ENCODE measurements at regions not wholly inside any gene's neighbourhood (a gene's known extent, or its start where the extent isn't known, plus 50 kb on each side); places are given as distances from the start of the nearest gene placed in this dataset.
"Not testable (repeated sequence)": the region's sequence is repeated elsewhere in the genome, so short reads cannot be mapped to it uniquely, and the experiment has no call there.

- Mint-ChIP-seq H3K4me3 (no peak overlapping the region), H3K4me1 (no peaks in the 10 kb centered on the region), H3K27me3 (peaks cover 0 to 3% of the 10 kb centered on the region in 2 donors), H3K9me3 (peaks cover 0 to 8% (median 0%) of the 10 kb centered on the region in 8 donors), H3K27ac (no peak overlapping the region), H3K36me3 (no peaks in the 10 kb centered on the region)
- no peak for DNase-seq
- Histone ChIP-seq H3K4me3 (ENCODE audit: low read length in 2 of 2) (no peak overlapping the region), H3K27me3 (ENCODE audit: insufficient read depth, low read length) (no peaks in the 10 kb centered on the region), H3K27ac (ENCODE audit: low read depth, low read length) (no peak overlapping the region), H3K4me1 (ENCODE audit: insufficient read depth, low read length) (no peaks in the 10 kb centered on the region), H3K36me3 (ENCODE audit: insufficient read depth, low read length) (no peaks in the 10 kb centered on the region), H3K9me3 (ENCODE audit: control insufficient read depth in 1 of 2, low read length in 2 of 2) (no peaks in the 10 kb centered on the region)
- POLR2A ChIA-PET (ENCODE audit: partially characterized antibody): no interaction called here
- CTCF ChIA-PET (ENCODE audit: partially characterized antibody): no interaction called here
- intact Hi-C loops (cut with micrococcal nuclease): no loop called here
These were observed 197.1 kb upstream of the SSTR4 start for GRCh38 chr20:22838001-22838400.

- Histone ChIP-seq H3K4me3 (ENCODE audit: low read length in 2 of 2) (no peak overlapping the region), H3K27ac (ENCODE audit: low read depth, low read length) (no peak overlapping the region), H3K27me3 (ENCODE audit: insufficient read depth, low read length) (no peaks in the 10 kb centered on the region), H3K36me3 (ENCODE audit: insufficient read depth, low read length) (no peaks in the 10 kb centered on the region), H3K9me3 (ENCODE audit: control insufficient read depth in 1 of 2, low read length in 2 of 2) (no peaks in the 10 kb centered on the region), H3K4me1 (ENCODE audit: insufficient read depth, low read length) (no peaks in the 10 kb centered on the region)
- H3K36me3 Mint-ChIP-seq: no peaks in the 10 kb centered on the region
- POLR2A ChIA-PET (ENCODE audit: partially characterized antibody): no interaction called here
- H3K27ac Mint-ChIP-seq: no peak overlapping the region
- no peak overlapping the region for H3K4me3 Mint-ChIP-seq
- peaks cover 0 to 9% (median 2%) of the 10 kb centered on the region in 8 donors for H3K9me3 Mint-ChIP-seq
- intact Hi-C loops (cut with micrococcal nuclease): no loop called here
- no peak for DNase-seq
- no peaks in the 10 kb centered on the region for H3K4me1 Mint-ChIP-seq
- peaks cover 0 to 3% of the 10 kb centered on the region in 2 donors for H3K27me3 Mint-ChIP-seq
- CTCF ChIA-PET (ENCODE audit: partially characterized antibody): no interaction called here
These were observed 193.3 kb upstream of the SSTR4 start for GRCh38 chr20:22841846-22842245.

- Histone ChIP-seq H3K27ac (ENCODE audit: low read depth, low read length) (no peak overlapping the region), H3K9me3 (ENCODE audit: control insufficient read depth in 1 of 2, low read length in 2 of 2) (no peaks in the 10 kb centered on the region), H3K4me3 (ENCODE audit: low read length in 2 of 2) (no peak overlapping the region), H3K4me1 (ENCODE audit: insufficient read depth, low read length) (no peaks in the 10 kb centered on the region), H3K36me3 (ENCODE audit: insufficient read depth, low read length) (no peaks in the 10 kb centered on the region), H3K27me3 (ENCODE audit: insufficient read depth, low read length) (no peaks in the 10 kb centered on the region)
- H3K4me1 Mint-ChIP-seq: no peaks in the 10 kb centered on the region
- no peak for DNase-seq
- peaks cover 0 to 11% (median 4%) of the 10 kb centered on the region in 8 donors for H3K9me3 Mint-ChIP-seq
- H3K4me3 Mint-ChIP-seq: no peak overlapping the region
- ChIA-PET POLR2A (ENCODE audit: partially characterized antibody) (no interaction called here), CTCF (ENCODE audit: partially characterized antibody) (no interaction called here)
- intact Hi-C loops (cut with micrococcal nuclease): no loop called here
- no peaks in the 10 kb centered on the region for H3K36me3 Mint-ChIP-seq
- H3K27ac Mint-ChIP-seq: no peak overlapping the region
- H3K27me3 Mint-ChIP-seq: peaks cover 0 to 3% of the 10 kb centered on the region in 2 donors
These were observed 192.3 kb upstream of the SSTR4 start for GRCh38 chr20:22842793-22843192.

GRCh38 chr20:22844959-22845358 is 190.2 kb upstream of the SSTR4 start:
- ChIA-PET POLR2A (ENCODE audit: partially characterized antibody) (no interaction called here), CTCF (ENCODE audit: partially characterized antibody) (no interaction called here)
- Mint-ChIP-seq H3K9me3 (peaks cover 0 to 17% (median 5%) of the 10 kb centered on the region in 8 donors), H3K4me3 (no peak overlapping the region), H3K4me1 (no peaks in the 10 kb centered on the region), H3K36me3 (no peaks in the 10 kb centered on the region), H3K27ac (no peak overlapping the region), H3K27me3 (peaks cover 0 to 2% of the 10 kb centered on the region in 2 donors)
- Histone ChIP-seq H3K27me3 (ENCODE audit: insufficient read depth, low read length) (no peaks in the 10 kb centered on the region), H3K4me3 (ENCODE audit: low read length in 2 of 2) (no peak overlapping the region), H3K36me3 (ENCODE audit: insufficient read depth, low read length) (no peaks in the 10 kb centered on the region), H3K4me1 (ENCODE audit: insufficient read depth, low read length) (no peaks in the 10 kb centered on the region), H3K27ac (ENCODE audit: low read depth, low read length) (no peak overlapping the region), H3K9me3 (ENCODE audit: control insufficient read depth in 1 of 2, low read length in 2 of 2) (no peaks in the 10 kb centered on the region)
- intact Hi-C loops (cut with micrococcal nuclease): no loop called here
- no peak for DNase-seq

GRCh38 chr20:22846863-22847262 is 188.2 kb upstream of the SSTR4 start:
- no peaks in the 10 kb centered on the region for H3K36me3 Mint-ChIP-seq
- peaks cover 0 to 17% (median 5%) of the 10 kb centered on the region in 8 donors for H3K9me3 Mint-ChIP-seq
- POLR2A ChIA-PET (ENCODE audit: partially characterized antibody): no interaction called here

GRCh38 chr20:22848364-22848763 is 186.7 kb upstream of the SSTR4 start:
- POLR2A ChIA-PET (ENCODE audit: partially characterized antibody): no interaction called here
- H3K27me3 Mint-ChIP-seq: no peaks in the 10 kb centered on the region
- CTCF ChIA-PET (ENCODE audit: partially characterized antibody): no interaction called here

More at GRCh38 chr20:22846863-22847262, 188.2 kb upstream of the SSTR4 start:
- Histone ChIP-seq H3K36me3 (ENCODE audit: insufficient read depth, low read length) (no peaks in the 10 kb centered on the region), H3K4me3 (ENCODE audit: low read length in 2 of 2) (no peak overlapping the region), H3K4me1 (ENCODE audit: insufficient read depth, low read length) (no peaks in the 10 kb centered on the region), H3K9me3 (ENCODE audit: control insufficient read depth in 1 of 2, low read length in 2 of 2) (no peaks in the 10 kb centered on the region), H3K27ac (ENCODE audit: low read depth, low read length) (no peak overlapping the region), H3K27me3 (ENCODE audit: insufficient read depth, low read length) (no peaks in the 10 kb centered on the region)
- peak overlapping the region in 1 of 8 donors; percentile 7 for H3K4me3 Mint-ChIP-seq
- CTCF ChIA-PET (ENCODE audit: partially characterized antibody): no interaction called here
- H3K4me1 Mint-ChIP-seq: no peaks in the 10 kb centered on the region
- peak in 1 of 5 donors; percentile 9 for DNase-seq
- H3K27me3 Mint-ChIP-seq: no peaks in the 10 kb centered on the region
- H3K27ac Mint-ChIP-seq: peak overlapping the region in 1 of 7 donors; percentile 83
- intact Hi-C loops (cut with micrococcal nuclease): no loop called here

GRCh38 chr20:22851679-22852346 is 183.3 kb upstream of the SSTR4 start:
- intact Hi-C loops (cut with micrococcal nuclease); H3K4me3 Mint-ChIP-seq; POLR2A ChIA-PET (ENCODE audit: partially characterized antibody); H3K27ac ChIP-seq (ENCODE audit: low read depth, low read length); H3K4me1 Mint-ChIP-seq; H3K4me3 ChIP-seq (ENCODE audit: low read length in 2 of 2); H3K27me3 Mint-ChIP-seq; H3K27ac Mint-ChIP-seq; H3K4me1 ChIP-seq (ENCODE audit: insufficient read depth, low read length); DNase-seq; H3K36me3 Mint-ChIP-seq; H3K36me3 ChIP-seq (ENCODE audit: insufficient read depth, low read length); H3K9me3 ChIP-seq (ENCODE audit: control insufficient read depth in 1 of 2, low read length in 2 of 2); H3K27me3 ChIP-seq (ENCODE audit: insufficient read depth, low read length): not testable (repeated sequence)
- CTCF ChIA-PET (ENCODE audit: partially characterized antibody): interaction anchor here (1.0 kb wide), 1 partner anchor 30 kb away, joined by 3 read pairs; no protein-coding TSS in a partner anchor
- H3K9me3 Mint-ChIP-seq: peaks cover 2 to 22% (median 6%) of the 10 kb centered on the region in 8 donors

More at GRCh38 chr20:22848364-22848763, 186.7 kb upstream of the SSTR4 start:
- no peaks in the 10 kb centered on the region for H3K27me3 ChIP-seq (ENCODE audit: insufficient read depth, low read length)
- no peak overlapping the region for H3K4me3 Mint-ChIP-seq
- H3K9me3 Mint-ChIP-seq: peaks cover 0 to 17% (median 5%) of the 10 kb centered on the region in 8 donors
- H3K36me3 Mint-ChIP-seq: no peaks in the 10 kb centered on the region
- no peaks in the 10 kb centered on the region for H3K4me1 Mint-ChIP-seq
- no peaks in the 10 kb centered on the region for H3K4me1 ChIP-seq (ENCODE audit: insufficient read depth, low read length)
- H3K9me3 ChIP-seq (ENCODE audit: control insufficient read depth in 1 of 2, low read length in 2 of 2): no peaks in the 10 kb centered on the region
- H3K27ac ChIP-seq (ENCODE audit: low read depth, low read length): no peak overlapping the region
- DNase-seq: no peak
- H3K27ac Mint-ChIP-seq: no peak overlapping the region
- H3K36me3 ChIP-seq (ENCODE audit: insufficient read depth, low read length): no peaks in the 10 kb centered on the region
- intact Hi-C loops (cut with micrococcal nuclease): no loop called here
- H3K4me3 ChIP-seq (ENCODE audit: low read length in 2 of 2): no peak overlapping the region
